RPMI8226 (cell line): ENCODE measurements at regions not wholly inside any gene's neighbourhood (a gene's known extent, or its start where the extent isn't known, plus 50 kb on each side); places are given as distances from the start of the nearest gene placed in this dataset.

Experiments
- DNase-seq: peaks from one replicate; pipeline ENCODE4 v3.0.0-alpha.2; 2015

DNA sequence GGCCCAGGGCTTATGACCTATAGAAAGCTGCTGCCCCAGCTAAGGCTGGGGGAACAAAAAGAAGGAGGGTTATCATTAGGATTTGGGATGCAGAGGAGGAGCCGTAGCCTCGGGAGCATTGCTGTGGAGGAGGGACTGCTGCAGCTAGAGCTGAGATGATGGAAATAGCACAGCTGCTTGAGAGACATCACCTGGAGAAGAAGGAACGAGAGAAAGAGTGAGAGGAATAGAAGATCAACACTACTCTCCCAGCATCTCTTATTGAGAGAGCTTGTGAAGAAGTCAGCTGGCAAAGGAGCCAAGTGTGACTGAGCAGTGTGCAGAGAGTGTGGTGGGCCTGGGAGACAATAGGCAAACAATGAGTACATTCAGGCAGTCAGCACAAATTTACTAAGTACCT lies 100.7 kb upstream of the PLET1 start:
- no peak for DNase-seq

DNA sequence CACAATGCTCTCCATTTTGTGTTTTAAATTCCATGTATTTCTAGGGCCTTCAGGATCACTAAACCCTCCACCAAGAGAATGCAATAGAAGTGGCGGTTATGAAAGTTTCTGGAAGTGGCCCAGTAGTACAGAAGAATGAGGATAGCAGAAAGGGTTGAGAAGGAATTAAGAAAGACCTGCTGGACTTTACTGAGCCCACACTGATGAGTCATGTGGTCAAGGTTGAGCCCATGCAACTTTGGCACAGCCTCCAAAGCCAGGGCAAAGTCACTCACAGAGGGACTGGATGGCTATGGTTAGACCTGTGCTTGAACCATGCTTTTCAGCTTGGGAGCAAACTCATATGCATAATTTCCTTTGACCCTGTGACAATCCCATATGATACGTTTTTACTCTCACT lies 102.9 kb upstream of the PLET1 start:
- DNase-seq: no peak

DNA sequence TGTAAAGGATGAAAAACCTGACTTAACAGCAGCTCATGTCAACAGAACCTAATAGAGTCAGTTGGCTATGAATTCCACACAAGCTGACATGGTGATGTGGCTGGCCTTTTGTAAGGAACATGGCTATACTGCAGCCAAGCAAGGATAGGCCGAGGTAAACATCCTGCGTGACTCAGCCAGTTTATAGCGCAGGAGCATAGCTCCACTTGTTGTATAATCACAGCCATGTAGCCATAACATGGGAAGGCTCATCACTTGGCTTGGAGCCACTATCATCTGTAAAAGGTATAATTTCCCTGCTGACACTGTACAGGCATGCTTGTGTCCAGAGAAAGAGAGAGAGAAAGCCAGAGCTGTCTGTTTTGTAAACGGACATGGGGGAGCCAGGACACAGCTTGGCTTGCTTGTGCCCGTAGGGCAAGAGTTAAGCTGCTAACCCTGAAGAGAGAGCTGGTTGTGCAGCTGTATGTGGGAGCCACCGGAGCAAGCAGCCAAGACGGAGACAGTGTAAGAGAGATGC lies 104.4 kb upstream of the PLET1 start:
- DNase-seq: no peak

DNA sequence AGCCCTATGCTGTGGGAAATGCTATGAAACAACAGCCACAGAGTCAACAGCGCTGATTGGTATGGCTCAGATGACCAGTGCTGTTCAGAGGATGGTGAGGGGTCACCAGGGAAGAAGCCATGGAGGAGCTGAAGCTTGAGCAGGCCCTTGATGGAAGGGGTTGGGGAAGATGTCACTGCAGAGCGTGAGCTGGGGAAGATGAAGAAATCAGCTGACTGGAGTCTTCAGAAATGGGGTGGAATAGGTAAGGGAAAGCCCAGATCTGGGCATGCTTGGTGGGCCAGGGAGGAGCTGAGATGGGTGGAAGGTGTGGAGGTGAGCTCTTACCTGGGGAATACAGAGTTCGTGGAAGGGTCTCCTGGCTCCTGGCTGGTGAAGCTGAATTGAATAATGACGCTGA lies 105.4 kb upstream of the PLET1 start:
- DNase-seq: no peak

DNA sequence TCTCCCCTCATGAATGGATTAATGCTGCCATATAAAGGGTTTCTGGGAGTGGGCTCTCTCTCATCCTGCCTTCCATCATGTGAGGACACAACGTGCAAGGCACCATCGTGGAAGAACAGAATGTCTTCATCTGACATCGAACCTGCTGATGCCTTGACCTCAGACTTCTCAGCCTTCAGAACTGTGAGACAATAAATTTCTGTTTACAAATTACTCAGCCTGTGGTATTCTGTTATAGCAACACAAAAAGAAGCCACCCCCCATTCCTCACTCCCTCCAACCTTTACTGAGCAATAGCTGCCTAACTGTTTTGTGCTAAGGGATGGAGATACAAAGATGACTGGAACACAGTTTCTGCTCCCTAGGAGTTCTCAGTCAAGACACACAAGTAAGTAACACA lies 106.1 kb upstream of the PLET1 start:
- no peak for DNase-seq

DNA sequence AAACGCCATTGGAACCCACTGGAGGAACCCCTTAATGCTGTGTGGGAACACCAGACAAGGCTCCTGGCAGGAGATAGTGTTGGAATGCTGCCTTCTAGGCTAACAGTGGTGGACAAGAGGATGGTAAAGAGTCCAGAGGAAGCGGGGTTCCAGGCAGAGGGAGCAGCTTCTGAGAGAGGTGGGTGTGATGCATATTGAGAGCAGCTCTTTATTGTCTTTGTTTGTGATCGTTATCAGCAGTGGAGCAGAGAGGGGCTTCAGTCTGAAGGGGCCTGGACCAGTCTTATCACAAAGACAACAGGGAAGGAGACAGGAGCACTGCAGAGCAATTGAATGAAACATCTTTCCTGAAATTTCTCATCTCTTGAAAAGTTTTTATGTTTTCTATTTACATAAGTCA lies 106.8 kb upstream of the PLET1 start:
- no peak for DNase-seq

DNA sequence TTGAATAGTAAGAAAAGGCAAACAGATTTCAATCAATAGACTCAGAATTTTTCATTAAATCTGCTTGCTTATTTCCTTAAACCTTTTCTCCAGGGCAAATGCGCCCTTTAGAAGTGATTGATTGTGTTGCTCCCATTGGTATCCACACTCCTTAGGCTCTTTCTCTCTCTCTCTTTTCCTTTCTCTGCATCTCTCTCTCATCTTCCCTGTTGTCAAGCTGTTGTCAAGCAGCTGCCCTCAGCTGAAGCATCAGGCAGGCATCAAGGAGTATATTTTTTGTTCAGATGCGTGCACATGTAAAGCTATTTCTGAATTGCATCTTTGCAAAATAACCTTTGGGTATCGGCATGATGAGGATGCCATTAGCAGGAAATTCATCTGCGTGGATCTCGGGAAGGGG lies 107.2 kb upstream of the PLET1 start:
- no peak for DNase-seq

DNA sequence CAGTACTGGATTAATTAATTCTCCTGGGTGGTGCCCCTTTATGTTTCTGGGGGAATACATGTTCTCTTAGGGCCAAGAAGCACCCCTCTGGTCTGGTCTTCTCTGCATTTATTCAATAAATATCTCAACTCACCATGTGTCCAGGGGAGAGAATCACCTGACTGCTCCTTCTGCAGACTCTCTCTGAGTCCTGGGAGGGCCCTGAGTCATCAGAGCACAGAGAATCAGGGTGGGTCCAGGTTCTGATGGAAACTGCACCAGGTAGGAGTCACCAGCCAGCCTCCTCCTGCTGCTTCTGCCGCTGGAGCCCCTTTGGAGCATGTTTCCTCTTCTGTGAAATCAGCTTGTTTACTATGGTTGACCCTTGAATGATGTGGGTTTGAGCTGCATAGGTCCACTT lies 107.7 kb upstream of the PLET1 start:
- no peak for DNase-seq

DNA sequence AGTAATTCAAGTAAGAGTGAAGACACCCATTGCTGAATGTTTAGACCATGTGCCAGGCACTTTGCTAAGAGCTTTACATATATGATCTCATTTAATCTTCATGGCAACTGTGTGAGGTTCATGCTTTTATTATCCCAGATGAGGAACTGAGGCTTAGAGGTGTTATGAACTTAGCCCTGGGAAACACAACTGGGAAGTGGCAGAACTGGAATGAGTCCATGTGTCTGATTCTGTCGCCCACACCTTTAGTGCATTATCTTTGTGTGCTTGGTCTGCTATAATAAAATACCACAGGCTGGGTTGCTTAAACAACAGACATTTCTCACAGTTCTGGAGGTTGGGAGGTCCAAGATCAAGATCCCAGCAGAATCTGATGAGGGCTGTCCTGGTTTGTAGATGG lies 108.7 kb upstream of the PLET1 start:
- no peak for DNase-seq

DNA sequence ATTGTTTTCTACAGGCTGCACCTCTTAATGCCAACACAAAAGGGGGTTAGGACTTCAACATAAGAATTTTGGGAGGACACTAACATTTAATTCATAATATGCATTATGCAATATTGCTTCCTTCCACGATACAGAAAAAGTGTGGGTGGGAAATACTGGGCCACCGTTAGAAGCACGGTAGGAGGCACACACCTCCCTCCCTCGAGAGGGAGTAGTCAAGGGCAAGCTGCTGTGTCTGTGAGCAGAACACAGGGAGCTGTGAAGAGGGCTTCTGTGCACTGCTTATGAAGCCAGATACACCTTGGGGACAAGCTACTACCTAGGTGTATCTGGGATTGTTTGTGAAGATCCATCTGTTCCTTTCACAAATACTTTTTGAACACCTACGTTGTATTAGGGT lies 109.3 kb upstream of the PLET1 start:
- DNase-seq: no peak

DNA sequence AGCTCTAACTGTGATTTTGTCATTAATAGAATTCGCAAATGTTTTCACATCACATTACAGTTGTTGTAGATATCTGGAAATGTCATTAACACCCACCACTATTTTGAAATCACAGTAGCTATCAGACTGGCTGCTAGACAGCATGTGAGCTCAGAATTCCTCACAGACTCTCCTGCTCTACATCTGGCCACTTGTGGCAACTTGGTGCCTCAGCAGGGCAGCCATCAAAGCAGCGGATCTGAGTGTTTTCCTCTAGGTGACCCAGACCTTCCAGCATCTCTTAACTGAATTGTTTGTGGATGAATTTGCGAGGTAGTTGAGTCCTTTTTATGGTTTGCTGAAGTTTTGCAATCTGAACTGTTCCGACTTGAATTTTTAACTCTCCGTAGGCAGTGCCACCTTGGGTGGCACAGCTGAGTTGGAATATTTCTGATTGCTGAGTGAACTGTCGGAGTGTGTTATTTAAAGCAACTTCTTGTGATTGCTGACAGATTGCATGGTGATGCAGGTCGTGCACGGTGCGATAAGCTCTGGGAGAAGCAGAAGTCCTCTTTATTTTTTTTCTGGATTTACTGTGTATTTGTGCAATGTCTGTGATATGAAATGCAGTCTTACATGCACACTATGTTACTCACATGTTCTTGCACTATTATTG lies 114.0 kb upstream of the PLET1 start:
- DNase-seq: no peak

DNA sequence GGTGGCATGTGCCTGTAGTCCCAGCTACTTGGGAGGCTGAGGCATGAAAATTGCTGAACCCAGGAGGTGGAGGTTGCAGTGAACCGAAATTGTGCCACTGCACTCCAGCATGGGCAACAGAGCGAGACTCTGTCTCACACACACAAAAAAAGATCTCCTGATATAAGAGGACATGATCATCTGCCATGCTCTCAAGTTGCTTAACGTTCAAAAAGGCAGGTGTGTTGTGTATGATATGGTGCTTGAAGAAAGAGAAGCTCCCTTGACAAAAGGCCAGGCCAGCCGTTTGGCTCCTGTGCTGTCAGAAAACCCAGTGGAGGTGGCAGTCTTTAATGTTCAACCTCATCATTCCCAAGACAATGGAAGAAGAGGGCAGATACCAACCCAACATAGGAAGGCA lies 117.3 kb upstream of the PLET1 start:
- no peak for DNase-seq

DNA sequence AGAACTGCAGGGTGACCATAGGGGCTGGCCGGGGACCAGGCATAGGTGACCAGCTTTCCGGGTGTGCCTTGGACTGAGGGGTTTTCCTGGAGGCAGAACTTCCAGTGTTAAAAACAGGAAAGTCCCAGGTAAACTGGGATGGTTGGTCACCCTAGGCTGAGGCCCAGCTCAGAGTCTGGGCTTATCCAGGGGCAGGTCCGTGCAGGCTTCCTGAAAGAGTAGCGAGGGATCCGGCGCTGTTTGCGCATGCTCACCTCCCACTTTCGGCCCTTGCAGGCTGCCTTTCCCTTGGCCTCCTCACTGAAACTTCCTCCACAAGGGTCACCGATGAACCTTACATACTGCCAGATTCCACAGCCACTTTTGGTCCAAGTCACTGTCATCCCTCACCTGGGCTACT lies 119.8 kb upstream of the PLET1 start:
- no peak for DNase-seq

DNA sequence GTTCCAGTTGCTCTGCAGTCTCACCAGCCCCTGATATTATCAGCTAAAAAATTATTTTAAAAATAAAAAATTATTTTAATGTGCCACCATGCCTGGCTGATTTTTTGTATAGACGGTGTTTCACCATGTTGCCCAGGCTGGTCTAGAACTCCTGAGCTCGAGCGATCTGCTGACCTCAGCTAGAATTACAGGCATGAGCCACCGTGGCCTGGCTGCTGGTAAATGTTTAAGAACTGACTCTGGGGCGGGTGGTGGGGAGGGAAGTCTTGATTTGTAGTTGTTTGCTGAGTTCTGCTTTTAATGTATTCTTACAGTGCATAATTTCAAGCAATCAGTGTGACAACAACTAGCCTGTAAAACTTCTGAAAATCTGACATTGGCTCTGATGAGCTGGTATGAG lies 120.9 kb upstream of the PLET1 start:
- no peak for DNase-seq

DNA sequence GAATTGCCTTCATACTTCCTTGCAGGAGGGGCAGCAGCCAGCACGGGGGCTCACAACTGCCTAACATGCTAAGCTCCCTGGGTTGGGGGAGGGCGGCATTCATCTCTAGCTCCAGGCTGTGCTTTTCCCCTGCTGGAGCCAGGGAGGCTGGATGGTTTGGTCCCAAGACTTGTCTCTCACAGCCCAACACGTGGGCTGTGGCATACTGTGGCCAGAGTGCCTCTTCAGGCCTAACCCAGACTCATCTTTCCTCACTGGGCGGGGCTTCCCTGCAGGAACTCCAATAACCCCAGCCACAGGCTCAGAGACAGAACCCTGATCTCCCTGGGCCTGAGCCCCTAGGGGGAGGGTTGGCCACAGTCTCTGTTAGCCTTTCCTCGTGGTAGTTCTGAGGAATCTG lies 121.9 kb upstream of the PLET1 start:
- no peak for DNase-seq

DNA sequence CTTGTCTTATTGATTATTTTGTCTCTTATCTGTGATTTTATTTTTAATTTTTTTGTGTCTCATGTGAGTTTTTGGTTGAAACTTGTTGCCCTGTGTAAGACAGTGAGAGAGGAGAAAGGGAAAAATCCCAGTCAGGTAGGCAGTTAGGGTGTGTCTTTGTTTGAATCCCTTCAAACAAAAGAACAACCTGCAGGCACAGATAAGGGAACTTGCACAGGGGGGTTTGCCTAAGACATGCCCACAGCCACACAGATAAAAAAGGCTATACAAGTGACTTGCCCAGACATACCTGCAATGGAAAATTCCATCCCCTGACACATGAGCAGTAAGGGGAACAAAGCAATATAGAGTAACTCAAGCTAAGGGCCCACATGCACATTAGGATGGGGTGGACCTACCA lies 127.8 kb upstream of the PLET1 start:
- no peak for DNase-seq

DNA sequence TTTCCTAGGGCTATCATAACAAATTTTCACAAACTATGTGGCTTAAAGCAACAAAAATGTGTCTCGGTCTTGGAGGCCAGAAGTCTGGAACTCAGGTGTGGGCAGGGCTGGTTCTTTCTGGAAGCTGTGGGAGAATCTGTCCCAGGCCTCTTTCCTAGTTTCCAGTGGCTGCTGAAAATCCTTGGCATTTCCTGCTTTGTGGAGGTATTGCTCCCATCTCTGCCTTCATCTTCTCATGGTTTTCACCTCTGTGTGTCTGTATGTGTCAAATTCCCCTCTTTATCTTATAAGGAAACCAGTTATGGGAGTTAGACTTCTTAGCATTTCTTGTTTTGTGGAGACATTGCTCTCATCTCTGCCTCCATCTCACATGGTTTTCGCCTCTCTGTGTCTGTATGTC lies 130.4 kb upstream of the PLET1 start:
- no peak for DNase-seq

DNA sequence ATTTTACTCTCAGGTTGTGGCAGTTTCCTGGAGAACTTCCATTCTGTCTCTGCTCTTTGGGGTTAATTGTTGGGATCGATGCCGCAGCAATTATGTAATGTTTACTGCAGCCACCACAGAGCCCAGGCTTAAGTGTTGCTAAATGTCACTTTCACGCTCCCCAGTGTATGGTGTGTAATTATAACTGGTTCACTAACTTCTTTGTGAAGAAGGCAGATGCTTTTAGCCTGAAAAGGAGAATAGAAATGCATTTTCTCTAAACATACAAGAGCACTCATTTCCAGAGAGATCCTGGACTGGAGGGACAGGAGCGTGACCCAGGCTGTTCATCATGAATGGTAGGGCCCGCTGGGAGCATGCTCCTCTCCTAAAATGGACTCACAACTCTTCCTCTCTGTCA lies 132.2 kb upstream of the PLET1 start:
- DNase-seq: no peak

DNA sequence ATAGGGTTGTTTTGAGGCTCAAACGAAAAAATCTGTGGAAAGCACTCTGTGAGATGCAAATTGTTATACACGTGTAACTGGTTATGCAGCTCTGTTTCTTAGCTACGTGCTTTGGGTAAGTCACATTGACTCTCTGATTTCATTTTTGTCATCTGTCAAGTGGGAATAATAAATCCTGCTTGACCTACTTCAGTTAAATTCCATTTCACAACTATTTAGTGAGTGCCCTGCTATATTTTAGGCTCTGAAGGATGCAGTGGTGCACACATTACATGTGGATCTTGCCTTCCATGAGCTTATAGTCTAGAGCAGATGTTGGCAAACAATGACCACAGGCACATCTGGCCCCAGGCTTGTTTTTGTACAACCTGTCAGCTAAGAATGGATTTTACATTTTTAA lies 133.6 kb upstream of the PLET1 start:
- no peak for DNase-seq

DNA sequence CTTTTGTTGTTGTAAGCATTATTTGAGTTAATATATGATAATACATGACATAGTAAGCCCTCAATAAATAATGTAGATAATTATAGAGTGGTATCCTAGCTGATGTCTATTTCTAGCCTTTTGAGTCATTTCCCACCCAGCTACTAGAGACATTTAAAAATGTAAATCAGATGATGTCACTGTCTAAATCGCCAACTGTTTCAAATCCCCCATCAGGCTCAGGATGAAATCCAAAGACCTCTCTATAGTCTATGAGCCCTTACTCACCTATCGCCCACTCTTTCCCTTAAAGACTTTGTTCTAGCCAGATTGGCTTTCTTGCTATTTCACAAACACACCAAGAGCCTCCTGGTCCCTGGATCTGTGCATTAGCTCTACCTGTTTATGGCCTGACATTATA lies 135.4 kb upstream of the PLET1 start:
- no peak for DNase-seq

DNA sequence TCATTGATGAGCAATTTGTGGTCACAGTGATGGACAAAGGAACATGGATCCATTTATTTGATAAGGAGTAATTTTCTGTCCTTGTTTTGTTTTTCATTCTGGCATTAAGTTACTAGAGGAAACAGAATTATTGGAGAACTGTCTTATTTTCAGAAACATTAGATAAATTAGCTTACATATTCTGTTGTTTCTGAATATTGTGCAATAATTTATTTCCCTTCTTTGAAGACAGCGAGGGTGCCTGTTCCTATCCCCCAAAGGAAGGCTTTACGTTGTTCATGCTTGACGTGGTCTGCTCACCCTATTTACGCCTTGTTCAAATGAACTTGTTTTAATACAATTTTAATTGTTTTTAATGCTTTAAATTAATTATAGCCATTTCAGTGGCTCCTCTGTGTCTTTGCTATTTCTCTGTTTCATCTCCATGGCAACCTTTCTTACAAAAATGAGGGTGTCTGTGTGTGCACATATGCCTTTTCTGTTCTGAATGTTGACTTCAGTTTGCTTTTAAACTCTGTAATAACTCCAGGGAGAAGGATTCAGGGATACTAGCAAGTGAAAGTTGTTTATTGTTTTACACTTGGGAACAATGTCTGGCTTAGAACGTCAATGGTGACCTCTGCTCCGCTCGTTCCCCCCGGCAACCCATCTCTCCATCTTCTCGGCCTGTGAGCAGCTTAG lies 138.3 kb upstream of the PLET1 start:
- no peak for DNase-seq

DNA sequence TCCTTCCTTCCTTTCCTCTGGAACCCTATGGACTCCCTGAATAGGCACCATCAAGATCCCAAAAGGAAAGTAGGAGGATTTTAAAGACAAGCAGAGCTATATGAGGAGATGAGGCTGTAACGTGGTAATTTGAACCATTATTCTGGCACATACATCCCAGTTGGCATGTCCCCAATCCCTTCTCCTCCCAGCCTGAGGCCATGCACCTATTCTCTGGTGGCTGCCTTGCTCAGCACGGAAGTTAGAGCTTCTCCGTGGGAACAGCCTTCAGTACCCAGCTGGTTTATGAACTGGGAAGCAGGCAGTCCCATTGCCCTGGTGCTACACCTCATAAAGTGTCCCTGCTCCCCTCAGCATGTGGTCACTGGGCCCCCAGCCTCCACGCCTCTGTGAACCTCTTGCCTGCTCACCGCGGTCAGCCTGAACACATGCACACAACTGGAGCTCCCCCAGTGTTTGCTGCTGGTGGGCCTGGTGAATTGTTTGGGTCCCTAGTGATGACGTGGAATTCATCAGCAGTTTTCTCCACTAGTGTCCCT lies 139.9 kb upstream of the PLET1 start:
- DNase-seq: no peak

DNA sequence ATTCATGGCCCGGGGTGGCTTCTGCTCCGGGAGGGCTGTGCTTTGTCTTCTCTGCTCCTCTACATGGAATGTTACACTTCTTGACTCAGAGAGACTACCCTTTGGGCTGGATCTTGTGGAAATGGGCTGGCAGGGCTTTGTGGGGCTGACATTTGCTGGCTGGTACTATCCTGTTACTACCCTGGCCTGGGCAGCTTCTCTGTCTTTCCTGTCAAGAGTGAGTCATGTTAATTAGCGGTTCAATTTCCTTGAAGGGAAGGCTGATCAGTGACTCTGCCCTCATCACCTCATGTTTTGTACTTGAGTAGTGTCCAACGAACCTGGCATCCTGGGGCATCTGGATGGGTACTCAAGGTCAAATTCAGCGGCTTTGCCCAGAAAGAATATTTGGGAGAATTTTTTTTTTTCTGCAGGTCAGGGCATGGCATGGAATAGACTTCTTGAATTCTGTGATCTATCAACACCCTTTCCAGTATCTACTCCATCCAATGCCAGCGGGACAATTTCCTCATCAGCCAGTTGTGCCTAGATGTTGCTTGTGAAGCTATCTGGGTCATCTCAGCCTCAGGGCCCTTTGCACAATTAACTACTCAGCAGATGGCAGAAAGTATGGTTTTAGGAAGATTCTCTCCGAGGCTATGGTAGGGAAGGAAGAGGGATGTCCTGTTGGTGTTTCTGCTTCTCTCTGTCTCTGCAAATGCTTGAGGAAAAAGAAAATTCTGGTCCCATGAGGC lies 140.5 kb upstream of the PLET1 start:
- DNase-seq: no peak

DNA sequence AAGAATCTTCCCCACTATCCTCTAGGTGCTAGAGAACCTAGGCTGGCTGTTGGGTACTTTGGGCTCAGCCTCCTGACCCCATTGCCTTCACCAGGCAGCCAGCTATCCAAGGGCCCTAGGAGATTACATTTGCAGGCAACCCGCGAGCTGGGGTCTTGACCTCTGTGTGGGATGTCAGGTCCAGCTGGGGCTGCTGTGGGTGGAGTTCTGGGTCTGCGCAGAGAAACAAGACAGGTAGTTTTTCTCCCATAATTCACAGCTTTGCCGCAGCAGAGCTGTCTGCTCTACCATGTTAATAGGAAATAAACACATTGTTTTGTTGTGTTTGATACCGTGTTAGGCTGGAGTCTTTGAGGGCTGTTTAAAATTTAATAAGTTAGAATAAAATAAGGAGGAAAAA lies 142.8 kb upstream of the PLET1 start:
- no peak for DNase-seq
